Endodermal cell (in vitro differentiated cells): ENCODE measurements at regions not wholly inside any gene's neighbourhood (a gene's known extent, or its start where the extent isn't known, plus 50 kb on each side); places are given as distances from the start of the nearest gene placed in this dataset.
"Not testable (repeated sequence)": the region's sequence is repeated elsewhere in the genome, so short reads cannot be mapped to it uniquely, and the experiment has no call there.

Source experiments
- DNase-seq: peaks from one replicate; pipeline ENCODE4 v3.0.0-alpha.2; 2017
- H3K27ac ChIP-seq: 2 replicates; pipeline ENCODE4 v1.5.1; 2013; ENCODE audit warnings: mild to moderate bottlenecking, low read depth, low read length, moderate library complexity
- H3K27me3 ChIP-seq: 2 replicates; pipeline ENCODE4 v1.6.1; 2013; ENCODE audit warnings: mild to moderate bottlenecking, low read length, moderate library complexity; ENCODE audit not compliant: insufficient read depth, control insufficient read depth, poor library complexity, severe bottlenecking
- H3K36me3 ChIP-seq: 2 replicates; pipeline ENCODE4 v1.7.0; 2013; ENCODE audit warnings: mild to moderate bottlenecking, low read length, moderate library complexity; ENCODE audit not compliant: control insufficient read depth, insufficient read depth
- H3K4me1 ChIP-seq: one replicate; pipeline ENCODE4 v1.7.0; 2013; ENCODE audit warnings: low read length; ENCODE audit not compliant: control insufficient read depth, insufficient read depth
- H3K4me3 ChIP-seq: 2 replicates; pipeline ENCODE4 v1.5.1; 2013; ENCODE audit warnings: mild to moderate bottlenecking, low read length, moderate library complexity
- H3K9ac ChIP-seq: 2 replicates; pipeline ENCODE4 v1.6.1; 2013; ENCODE audit warnings: mild to moderate bottlenecking, low read length, moderate library complexity; ENCODE audit not compliant: poor library complexity, severe bottlenecking; ENCODE audit errors: extremely low read depth
- H3K9me3 ChIP-seq: 2 replicates; pipeline ENCODE4 v1.6.1; 2013; ENCODE audit warnings: mild to moderate bottlenecking, low read length, moderate library complexity; ENCODE audit not compliant: control insufficient read depth
- H3K27ac Mint-ChIP-seq: 2 replicates; pipeline ENCODE4 v1.8.0; 2020; ENCODE audit warnings: mixed read lengths
- H3K27me3 Mint-ChIP-seq: 2 replicates; pipeline ENCODE4 v1.8.0; 2021; ENCODE audit warnings: mild to moderate bottlenecking, mixed read lengths; ENCODE audit not compliant: insufficient read depth
- H3K36me3 Mint-ChIP-seq: 2 replicates; pipeline ENCODE4 v1.8.0; 2020; ENCODE audit warnings: low read depth, mixed read lengths
- H3K4me1 Mint-ChIP-seq: 2 replicates; pipeline ENCODE4 v1.8.0; 2020; ENCODE audit warnings: mixed read lengths
- H3K4me3 Mint-ChIP-seq: 2 replicates; pipeline ENCODE4 v1.8.0; 2020; ENCODE audit warnings: mild to moderate bottlenecking, moderate library complexity, mixed read lengths
- H3K9me3 Mint-ChIP-seq: 2 replicates; pipeline ENCODE4 v1.8.0; 2020; ENCODE audit warnings: mild to moderate bottlenecking, mixed read lengths
- CTCF ChIP-seq: fragments of 200-600 bp; sonication (generic); conservative IDR thresholded peaks from 2 replicates; pipeline ENCODE4 v1.5.0; 2021; ENCODE audit warnings: antibody characterized with exemption, mild to moderate bottlenecking
- WGBS, 2 experiments: methylation state at CpG; one replicate each; pipeline versions ENCODE4 v1.1.5 to v1.1.7; 2013; ENCODE audit warnings: missing lambda C conversion rate in 2 of 2, mixed read lengths in 1 of 2; ENCODE audit not compliant: insufficient coverage in 1 of 2, insufficient read length in 1 of 2; 5-methylcytosine and 5-hydroxymethylcytosine counted together

GRCh38 chr1:238329671-238330070 lies 438.9 kb upstream of the ZP4 start:
- Histone ChIP-seq H3K36me3 (no peaks in the 10 kb centered on the region), H3K9me3 (no peaks in the 10 kb centered on the region), H3K4me1 (no peaks in the 10 kb centered on the region), H3K4me3 (no peak overlapping the region), H3K9ac (no peak overlapping the region), H3K27me3 (no peaks in the 10 kb centered on the region), H3K27ac (no peak overlapping the region)
- Mint-ChIP-seq H3K27me3 (no peaks in the 10 kb centered on the region), H3K4me1 (no peaks in the 10 kb centered on the region), H3K4me3 (no peak overlapping the region), H3K36me3 (peaks cover 3% of the 10 kb centered on the region), H3K9me3 (peaks cover 23% of the 10 kb centered on the region), H3K27ac (no peak overlapping the region)
- DNase-seq = no peak
- TF ChIP-seq CTCF = no peak
- 93 to 100% methylated on average over 1 of the region's 1 CpG for WGBS, 2 experiments

- H3K9me3 Mint-ChIP-seq = peaks cover 23% of the 10 kb centered on the region
- DNase-seq, H3K9ac ChIP-seq, H3K27ac ChIP-seq, H3K4me1 ChIP-seq, H3K9me3 ChIP-seq, H3K36me3 Mint-ChIP-seq, H3K4me3 Mint-ChIP-seq, H3K4me3 ChIP-seq, H3K36me3 ChIP-seq, H3K27ac Mint-ChIP-seq, H3K27me3 ChIP-seq, H3K4me1 Mint-ChIP-seq, H3K27me3 Mint-ChIP-seq: not testable (repeated sequence)
- WGBS, 2 experiments = 86 to 95% methylated on average over 9 to 22 of the region's 22 CpGs
Measured at GRCh38 chr1:238327033-238327432, 436.3 kb upstream of the ZP4 start.

GRCh38 chr1:238326479-238326878 lies 435.8 kb upstream of the ZP4 start:
- not testable (repeated sequence) for H3K4me1 ChIP-seq, H3K4me3 ChIP-seq, H3K27me3 ChIP-seq, H3K9ac ChIP-seq, H3K27ac ChIP-seq, H3K36me3 Mint-ChIP-seq, H3K4me1 Mint-ChIP-seq, H3K36me3 ChIP-seq, H3K27ac Mint-ChIP-seq, H3K4me3 Mint-ChIP-seq, DNase-seq, H3K27me3 Mint-ChIP-seq, H3K9me3 ChIP-seq
- WGBS, 2 experiments = 92 to 100% methylated on average over 3 to 9 of the region's 9 CpGs
- peaks cover 23% of the 10 kb centered on the region for H3K9me3 Mint-ChIP-seq

- no peak for DNase-seq
- Histone ChIP-seq H3K4me1 (no peaks in the 10 kb centered on the region), H3K4me3 (no peak overlapping the region), H3K36me3 (no peaks in the 10 kb centered on the region), H3K27me3 (no peaks in the 10 kb centered on the region), H3K27ac (no peak overlapping the region), H3K9ac (no peak overlapping the region), H3K9me3 (no peaks in the 10 kb centered on the region)
- WGBS, 2 experiments = 94 to 96% methylated on average over 6 to 9 of the region's 9 CpGs
- H3K27ac Mint-ChIP-seq = no peak overlapping the region
- H3K27me3 Mint-ChIP-seq = no peaks in the 10 kb centered on the region
- TF ChIP-seq CTCF = no peak
- H3K9me3 Mint-ChIP-seq = peaks cover 23% of the 10 kb centered on the region
- H3K36me3 Mint-ChIP-seq = peaks cover 3% of the 10 kb centered on the region
- no peak overlapping the region for H3K4me3 Mint-ChIP-seq
- no peaks in the 10 kb centered on the region for H3K4me1 Mint-ChIP-seq
Measured at GRCh38 chr1:238324211-238324864, 433.6 kb upstream of the ZP4 start.
